ENCODE measurements at regions not wholly inside any gene's neighbourhood (a gene's known extent, or its start where the extent isn't known, plus 50 kb on each side); places are given as distances from the start of the nearest gene placed in this dataset.

- no peak for DNase-seq (ENCODE audit: low read depth)
- TF ChIP-seq CTCF (IDR thresholded peaks at IDR 0.05; ENCODE audit: low read length, missing control alignments), result no peak
- H3K4me3 ChIP-seq (replicated peaks; ENCODE audit: low read depth, low read length), result no peak overlapping the region
These were observed 57.7 kb upstream of the C4orf54 start for GRCh38 chr4:99715286-99715685.

DNA sequence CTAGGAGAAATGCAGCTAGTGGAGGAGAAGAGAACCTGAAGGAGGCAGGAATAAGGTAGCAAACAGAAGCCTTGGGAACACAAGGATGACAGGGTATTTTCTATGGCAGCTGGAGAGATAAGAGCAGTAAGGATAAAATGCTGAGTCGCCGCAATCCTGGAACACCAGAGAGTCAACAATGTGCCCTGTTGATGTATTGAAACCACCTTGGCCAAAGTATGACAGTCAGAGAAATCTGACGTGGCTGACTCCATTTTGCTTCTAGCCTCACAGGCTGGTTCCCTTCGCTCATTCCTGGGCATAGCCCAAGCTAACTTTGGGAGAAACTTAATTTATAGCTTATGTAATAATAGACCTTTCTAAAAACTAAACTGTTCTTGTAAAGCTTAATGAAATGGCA, 56.6 kb upstream of the C4orf54 start:
- no peak for TF ChIP-seq CTCF (IDR thresholded peaks at IDR 0.05; ENCODE audit: low read length, missing control alignments)
- no peak overlapping the region for H3K4me3 ChIP-seq (replicated peaks; ENCODE audit: low read depth, low read length)
- no peak for DNase-seq (ENCODE audit: low read depth)

GRCh38 chr4:99712530-99712929, 54.9 kb upstream of the C4orf54 start:
- no peak overlapping the region for H3K4me3 ChIP-seq (replicated peaks; ENCODE audit: low read depth, low read length)
- no peak for DNase-seq (ENCODE audit: low read depth)
- no peak for TF ChIP-seq CTCF (IDR thresholded peaks at IDR 0.05; ENCODE audit: low read length, missing control alignments)

DNA sequence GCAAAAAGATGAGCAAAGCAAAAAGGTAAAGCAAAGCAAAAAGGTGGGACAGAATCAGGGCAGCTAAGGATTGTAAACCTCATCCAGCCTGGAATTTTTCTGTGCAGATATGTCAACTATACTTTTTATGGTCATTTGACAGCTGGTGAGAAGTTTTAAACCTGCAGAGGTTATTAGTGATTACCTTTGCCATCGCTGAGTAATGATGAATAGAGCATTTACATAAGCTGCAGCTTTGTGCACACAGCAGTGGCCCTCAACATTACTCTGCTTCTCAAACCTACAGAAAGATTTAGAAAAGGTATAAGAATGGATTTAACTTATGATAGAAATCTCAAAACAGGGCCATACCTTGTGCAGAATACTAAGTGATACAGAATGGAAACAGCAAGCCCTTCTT, 54.5 kb upstream of the C4orf54 start:
- H3K4me3 ChIP-seq (replicated peaks; ENCODE audit: low read depth, low read length), result no peak overlapping the region
- DNase-seq (ENCODE audit: low read depth), result no peak
- TF ChIP-seq CTCF (IDR thresholded peaks at IDR 0.05; ENCODE audit: low read length, missing control alignments), result no peak

- DNase-seq (ENCODE audit: low read depth), result no peak
- H3K4me3 ChIP-seq (replicated peaks; ENCODE audit: low read depth, low read length), result no peak overlapping the region
- no peak for TF ChIP-seq CTCF (IDR thresholded peaks at IDR 0.05; ENCODE audit: low read length, missing control alignments)
These were observed 54.0 kb upstream of the C4orf54 start for GRCh38 chr4:99711657-99712056.

- H3K4me3 ChIP-seq (replicated peaks; ENCODE audit: low read depth, low read length), result no peak overlapping the region
- no peak for DNase-seq (ENCODE audit: low read depth)
- TF ChIP-seq CTCF (IDR thresholded peaks at IDR 0.05; ENCODE audit: low read length, missing control alignments), result no peak
These were observed 53.2 kb upstream of the C4orf54 start for GRCh38 chr4:99710681-99711345.

DNA sequence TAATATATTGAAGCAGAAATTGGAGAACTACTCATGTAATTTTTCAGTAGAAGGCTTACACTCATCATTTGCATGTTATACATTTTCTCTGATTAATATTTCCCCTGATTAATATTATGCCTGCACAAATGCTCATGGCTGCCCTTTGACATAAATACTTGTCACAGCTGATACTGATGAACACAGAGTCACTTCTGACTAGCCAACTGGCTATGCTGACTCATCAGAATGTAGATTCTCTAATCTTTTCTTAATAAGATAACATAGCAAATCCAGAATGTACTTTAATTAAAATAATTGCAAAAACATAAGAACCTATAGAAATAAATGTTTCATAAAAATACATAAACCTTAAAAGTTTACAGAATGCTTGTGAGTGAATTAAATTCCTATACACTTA, 52.4 kb upstream of the C4orf54 start:
- no peak for TF ChIP-seq CTCF (IDR thresholded peaks at IDR 0.05; ENCODE audit: low read length, missing control alignments)
- no peak overlapping the region for H3K4me3 ChIP-seq (replicated peaks; ENCODE audit: low read depth, low read length)
- DNase-seq (ENCODE audit: low read depth), result no peak

Data from fibroblast of pulmonary artery (primary cell).